Left ventricle myocardium superior (tissue), 1 donor: ENCODE measurements at regions not wholly inside any gene's neighbourhood (a gene's known extent, or its start where the extent isn't known, plus 50 kb on each side); places are given as distances from the start of the nearest gene placed in this dataset.
"Not testable (repeated sequence)": the region's sequence is repeated elsewhere in the genome, so short reads cannot be mapped to it uniquely, and the experiment has no call there.

Experiments
- ATAC-seq: fragments of 200-7000 bp; cut with Tn5 transposase; one replicate; pipeline ENCODE4 v1.9.1; 2020; ENCODE audit warnings: mild to moderate bottlenecking, moderate library complexity
- DNase-seq: peaks from one replicate; pipeline ENCODE4 v3.0.0-alpha.2; 2020
- intact Hi-C: fragments of 100-400 bp; cut with micrococcal nuclease; formaldehyde crosslinking; loops from one replicate; pipeline ENCODE4 v1.11.0; 2022
- donor health status: DM: no; HTN: yes; CAD: no; lungs with severe emphysema.

DNA sequence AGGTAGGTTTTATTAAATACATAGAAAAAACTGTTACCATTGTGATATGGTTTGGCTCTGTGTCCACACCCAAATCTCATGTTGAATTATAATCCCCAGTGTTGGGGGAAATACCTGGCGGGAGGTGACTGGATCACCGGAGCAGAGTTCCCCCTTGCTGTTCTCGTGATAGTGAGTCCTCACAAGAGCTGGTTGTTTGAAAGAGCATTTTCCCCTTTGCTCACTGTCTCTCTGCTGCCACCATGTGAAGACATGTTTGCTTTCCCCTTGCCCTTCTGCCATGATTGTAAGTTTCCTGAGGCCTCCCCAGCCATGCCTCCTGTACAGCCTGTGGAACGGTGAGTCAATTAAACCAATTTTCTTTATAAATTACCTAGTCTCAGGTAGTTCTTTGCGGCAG lies 352.7 kb upstream of the SLC39A10 start:
- no peak for ATAC-seq
- intact Hi-C loops: no loop called here

DNA sequence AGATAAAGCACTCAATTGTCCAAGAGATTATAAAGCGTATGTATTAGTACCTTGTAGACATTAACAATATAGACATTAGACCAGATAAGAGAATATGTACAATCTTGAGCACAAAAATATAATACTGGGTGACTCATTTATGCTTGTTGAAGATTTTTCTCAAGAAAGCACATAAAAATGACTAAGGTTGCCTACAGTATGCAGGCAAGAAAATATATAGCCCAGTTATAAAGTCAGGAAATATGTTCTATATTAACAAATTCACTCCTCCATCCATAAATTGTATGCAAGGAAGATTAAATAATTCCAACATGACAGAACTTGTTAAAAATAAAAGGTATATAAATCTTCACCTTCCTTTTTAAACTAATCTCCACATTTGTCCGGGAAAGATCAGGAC lies 356.4 kb upstream of the SLC39A10 start:
- ATAC-seq: no peak
- intact Hi-C loops: no loop called here
- DNase-seq: no peak

More for the DNA sequence above, 352.7 kb upstream of the SLC39A10 start:
- no peak for DNase-seq

DNA sequence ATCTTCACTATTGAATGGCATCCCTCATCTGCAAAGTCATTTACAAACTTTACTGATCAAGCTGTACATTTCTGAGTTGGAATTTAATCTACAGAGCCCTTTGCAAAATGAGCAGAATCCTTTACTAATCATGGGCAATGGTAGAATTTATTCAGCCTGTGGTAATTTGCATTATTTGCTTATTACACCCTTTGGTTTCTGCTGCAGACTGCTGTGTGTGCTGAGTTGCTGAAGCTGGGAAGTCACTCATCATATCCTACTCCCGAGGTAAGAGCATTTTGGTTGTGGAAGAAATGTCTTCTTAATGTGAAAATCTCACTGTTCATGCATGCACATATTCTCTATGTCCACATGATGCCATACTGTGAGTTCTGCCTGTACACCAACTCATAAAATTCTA lies 357.4 kb upstream of the SLC39A10 start:
- ATAC-seq (no peak), DNase-seq (no peak)
- intact Hi-C loops: no loop called here

DNA sequence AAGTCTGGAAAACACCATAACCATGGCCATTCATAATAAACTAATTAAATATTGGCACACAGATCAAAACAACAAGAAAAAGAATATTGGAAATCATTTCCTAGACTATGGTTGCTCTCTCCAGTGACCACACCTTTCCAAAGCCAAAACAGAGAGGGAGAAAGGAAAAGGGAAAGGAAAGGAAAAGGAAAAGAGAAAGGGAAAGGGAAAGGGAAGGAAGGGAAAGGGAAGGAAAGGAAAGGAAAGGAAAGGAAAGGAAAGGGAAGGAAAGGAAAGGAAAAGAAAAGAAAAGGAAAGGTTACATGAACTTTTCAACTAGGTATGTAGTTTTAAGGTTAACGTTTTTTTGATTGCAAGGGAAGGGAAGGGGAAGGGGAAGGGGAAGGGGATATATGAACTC lies 360.5 kb upstream of the SLC39A10 start:
- ATAC-seq (no peak), DNase-seq (no peak)
- intact Hi-C loops: no loop called here

DNA sequence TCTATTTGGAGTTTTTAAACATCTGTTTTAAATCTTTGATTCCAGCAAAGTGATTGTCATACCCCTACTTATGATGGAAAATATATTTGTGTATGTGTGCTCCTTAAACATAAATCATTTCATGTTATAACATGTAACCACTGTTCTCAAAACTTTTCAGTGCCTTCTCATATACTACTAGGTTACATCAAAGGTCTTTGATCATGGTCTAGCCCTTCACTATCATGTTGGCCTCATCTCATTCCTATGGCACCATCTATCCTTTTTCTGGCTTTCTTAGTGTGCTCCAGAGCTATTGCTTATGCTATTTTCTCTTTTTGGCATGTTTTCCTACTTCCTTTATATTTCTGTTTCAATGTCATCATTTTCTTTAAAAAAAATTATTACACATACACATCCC lies 367.9 kb upstream of the SLC39A10 start:
- intact Hi-C loops: no loop called here
- DNase-seq (no peak), ATAC-seq (no peak)

DNA sequence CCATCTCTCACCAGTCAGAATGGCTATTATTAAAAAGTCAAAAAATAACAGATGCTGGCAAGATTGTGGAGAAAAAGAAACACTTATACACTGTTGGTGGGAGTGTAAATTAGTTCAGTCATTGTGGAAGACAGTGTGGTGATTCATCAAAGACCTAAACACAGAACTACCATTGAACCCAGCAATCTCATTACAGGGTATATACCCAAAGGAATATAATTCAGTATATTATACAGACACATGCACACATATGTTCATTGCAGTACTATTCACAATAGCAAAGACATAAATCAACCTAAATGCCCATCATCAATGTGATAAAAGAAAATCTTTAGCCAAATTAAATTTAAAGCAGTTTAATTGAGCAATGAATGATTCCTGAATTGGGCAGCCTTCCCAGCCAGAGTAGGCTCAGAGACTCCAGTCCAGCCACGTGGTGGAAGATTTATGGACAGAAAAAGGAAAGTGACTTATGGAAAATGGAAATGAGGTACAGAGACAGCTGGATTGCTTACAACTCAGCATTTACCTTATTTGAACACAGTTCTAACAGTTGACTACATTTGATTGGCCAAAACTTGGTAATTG lies 377.1 kb upstream of the SLC39A10 start:
- ATAC-seq: no peak
- no peak for DNase-seq
- intact Hi-C loops: no loop called here

DNA sequence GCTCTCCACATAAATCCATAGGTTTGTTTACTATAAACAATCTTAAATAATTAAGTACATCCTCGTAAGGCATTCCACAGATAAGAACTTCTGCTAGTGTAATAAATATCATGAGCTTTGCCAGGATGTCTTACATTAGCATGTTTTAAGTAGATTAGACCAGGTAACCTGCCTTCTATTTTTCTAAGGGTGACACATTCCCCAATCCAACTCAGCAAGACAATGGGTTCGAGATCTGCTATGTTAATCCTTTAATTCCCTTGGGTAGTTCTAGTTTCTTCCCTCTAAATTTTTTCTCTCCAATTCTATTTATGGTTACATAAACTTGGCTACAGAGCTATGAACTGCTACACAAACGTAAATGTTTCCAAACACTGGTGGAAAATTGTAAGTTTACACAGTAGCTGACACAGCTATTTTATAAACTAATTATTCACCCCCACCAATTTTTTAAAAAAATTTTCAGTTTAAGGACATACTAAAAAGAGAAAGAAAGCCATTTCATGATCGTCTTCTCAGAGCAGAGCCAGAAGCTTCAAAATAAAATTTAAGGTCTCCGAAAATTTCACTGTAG lies 386.5 kb upstream of the SLC39A10 start:
- no peak for ATAC-seq
- intact Hi-C loops: no loop called here
- DNase-seq: no peak

DNA sequence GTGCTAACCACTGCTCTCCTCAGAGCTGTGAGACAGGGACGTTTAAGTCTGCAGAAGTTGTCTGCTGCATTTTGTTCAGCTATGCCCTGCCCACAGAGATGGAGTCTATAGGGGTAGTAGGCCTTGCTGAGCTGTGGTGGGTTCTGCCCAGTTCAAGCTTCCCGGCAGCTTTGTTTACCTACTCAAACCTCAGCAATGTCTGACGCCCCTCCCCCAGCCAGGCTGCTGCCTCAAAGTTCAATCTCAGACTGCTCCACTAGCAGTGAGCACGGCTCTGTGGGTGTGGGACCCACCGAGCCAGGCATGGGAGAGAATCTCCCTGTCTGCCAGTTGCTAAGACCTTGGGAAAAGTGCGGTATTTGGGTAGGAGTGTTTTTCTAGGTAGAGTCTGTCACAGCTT lies 387.8 kb upstream of the SLC39A10 start:
- intact Hi-C loops: no loop called here
- DNase-seq: no peak
- no peak for ATAC-seq

DNA sequence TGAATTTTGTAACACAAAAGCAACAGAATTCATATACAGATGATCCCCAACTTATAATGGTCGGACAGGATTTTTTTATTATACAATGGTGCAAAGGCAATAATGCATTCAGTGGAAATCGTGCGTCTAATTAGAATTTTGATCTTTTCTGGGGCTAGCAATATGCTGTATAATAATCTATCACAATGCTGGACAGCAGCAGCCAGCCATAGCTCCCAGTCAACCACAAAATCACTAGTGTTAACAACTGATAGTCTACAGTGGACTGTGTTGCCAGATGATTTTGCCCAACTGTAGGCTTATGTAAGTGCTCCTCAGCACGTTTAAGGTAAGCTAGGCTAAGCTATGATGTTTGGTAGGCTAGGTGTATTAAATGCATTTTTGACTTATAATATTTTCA lies 399.0 kb upstream of the SLC39A10 start:
- intact Hi-C loops: no loop called here
- no peak for ATAC-seq
- DNase-seq: no peak

DNA sequence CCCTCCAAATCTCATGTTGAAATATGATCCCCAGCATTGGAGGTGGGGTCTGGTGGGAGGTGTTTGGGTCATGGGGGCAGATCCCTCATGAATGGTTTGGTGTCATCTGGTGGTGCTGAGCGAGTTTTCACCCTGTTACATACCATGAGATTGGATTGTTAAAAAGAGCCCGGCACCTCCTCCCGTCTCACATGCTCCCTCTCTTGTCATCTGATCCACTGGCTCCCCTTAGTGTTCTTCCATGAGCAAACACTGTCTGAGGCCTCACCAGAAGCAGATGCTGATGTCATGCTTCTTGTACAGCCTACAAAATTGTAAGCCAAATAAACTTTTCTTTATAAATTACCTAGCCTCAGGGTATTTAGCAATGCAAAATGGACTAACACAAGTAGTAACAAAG lies 405.0 kb upstream of the SLC39A10 start:
- ATAC-seq (no peak), DNase-seq (no peak)
- intact Hi-C loops: no loop called here

DNA sequence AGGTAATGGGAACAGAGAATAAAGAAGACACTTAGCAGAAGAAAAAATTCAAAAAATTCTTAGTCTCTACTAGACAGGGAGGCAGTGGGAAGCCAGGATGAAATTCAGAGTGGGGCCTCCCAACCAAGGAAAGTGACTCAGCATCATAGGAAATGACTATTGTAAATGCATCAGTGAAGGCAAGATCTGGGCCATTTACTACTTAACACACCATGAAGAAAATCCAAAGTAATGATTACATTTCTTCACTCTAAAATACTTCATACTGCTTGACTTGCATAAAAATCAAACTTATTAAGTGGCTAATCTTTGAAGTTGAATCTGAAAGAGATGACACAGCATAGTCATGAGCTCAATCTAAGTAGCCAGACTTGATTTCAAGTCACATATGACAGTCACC lies 405.8 kb upstream of the SLC39A10 start:
- ATAC-seq: no peak
- DNase-seq: no peak
- intact Hi-C loops: no loop called here

DNA sequence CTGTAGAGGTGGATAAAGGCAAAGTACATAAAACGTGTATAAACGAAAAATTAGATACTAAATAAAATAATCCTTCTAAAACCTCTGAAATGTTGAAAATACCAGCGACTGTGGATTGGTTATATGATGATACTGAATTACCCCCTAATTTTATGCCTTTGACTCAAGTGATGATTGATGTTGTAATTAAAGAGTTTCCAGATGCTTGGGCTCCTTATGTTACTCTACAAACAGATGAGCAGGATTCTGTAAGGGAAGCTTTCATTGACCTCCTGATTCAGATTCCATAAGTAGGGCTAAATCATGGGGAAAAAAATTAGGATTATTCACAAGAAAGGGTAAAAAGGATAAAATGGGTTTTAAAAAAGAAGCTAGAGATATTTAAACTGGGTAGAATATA lies 418.2 kb upstream of the SLC39A10 start:
- DNase-seq (no peak), ATAC-seq (no peak)
- intact Hi-C loops: no loop called here

DNA sequence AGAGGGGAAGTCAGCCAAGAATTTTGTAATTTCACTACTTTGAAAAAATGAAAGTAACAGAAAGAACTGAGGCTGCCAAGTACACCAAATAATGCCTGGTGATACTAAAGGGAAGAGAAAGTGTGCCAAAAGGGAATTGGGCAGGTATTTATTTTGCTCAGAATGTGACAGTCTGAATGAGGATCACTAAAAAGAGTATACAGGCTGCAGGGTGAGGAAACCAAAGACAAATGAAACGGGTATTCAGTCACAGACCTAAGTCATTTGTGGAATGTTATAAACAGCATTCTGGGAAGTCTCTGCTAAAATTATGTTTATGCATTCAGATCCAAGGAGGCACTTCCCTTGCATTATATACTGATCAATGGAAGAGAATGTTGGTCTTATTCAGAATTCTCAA lies 418.6 kb upstream of the SLC39A10 start:
- DNase-seq: no peak
- ATAC-seq: no peak
- intact Hi-C loops: no loop called here

DNA sequence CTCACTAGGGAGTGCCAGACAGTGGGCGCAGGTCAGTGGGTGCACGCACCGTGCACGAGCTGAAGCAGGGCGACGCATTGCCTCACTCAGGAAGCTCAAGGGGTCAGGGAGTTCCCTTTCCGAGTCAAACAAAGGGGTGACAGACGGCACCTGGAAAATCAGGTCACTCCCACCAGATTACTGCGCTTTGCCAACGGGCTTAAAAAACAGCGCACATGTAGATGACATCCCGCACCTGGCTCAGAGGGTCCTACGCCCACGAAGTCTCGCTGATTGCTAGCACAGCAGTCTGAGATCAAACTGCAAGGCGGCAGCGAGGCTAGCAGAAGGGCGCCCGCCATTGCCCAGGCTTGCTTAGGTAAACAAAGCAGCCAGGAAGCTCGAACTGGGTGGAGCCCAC lies 428.5 kb upstream of the SLC39A10 start:
- DNase-seq, intact Hi-C loops, ATAC-seq: not testable (repeated sequence)

DNA sequence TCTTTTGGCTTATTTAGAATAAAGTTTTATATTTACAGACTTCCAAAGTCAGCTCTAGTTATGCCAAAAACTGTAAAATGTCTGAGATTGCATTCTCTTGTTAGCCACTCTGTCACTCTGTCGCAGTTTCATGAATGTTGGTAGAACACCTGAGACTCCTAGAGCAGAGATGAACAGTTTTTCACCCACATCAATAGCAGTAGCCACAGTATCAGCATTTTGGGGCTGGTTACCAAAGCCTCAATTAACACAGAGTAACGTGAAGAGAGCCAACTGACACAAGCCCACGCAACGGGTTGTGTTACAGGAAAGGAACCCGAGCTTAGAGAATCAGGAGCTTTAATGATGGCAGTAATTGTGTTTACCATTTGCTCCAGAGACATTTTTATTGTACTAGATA lies 443.0 kb upstream of the SLC39A10 start:
- intact Hi-C loops: no loop called here
- ATAC-seq (no peak), DNase-seq (no peak)

DNA sequence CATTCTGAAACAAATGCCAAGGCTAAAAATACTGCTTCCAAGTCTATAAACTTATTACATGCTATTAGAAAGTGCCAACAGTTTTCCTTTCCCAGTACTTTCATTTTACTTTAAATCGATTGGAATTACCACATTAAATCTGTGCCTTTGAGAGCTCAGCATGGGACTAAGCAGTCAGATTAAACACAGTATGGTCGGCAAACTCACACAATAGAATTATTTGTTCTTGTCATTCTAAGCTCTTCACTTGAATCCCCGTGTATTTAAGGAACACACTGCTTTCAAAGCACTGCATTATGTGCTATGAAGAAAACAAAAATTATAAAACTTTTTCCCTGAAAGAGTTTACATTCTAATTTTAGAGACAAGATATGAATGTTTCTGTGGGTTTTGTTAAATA lies 444.4 kb upstream of the SLC39A10 start:
- intact Hi-C loops: no loop called here
- DNase-seq (no peak), ATAC-seq (no peak)

DNA sequence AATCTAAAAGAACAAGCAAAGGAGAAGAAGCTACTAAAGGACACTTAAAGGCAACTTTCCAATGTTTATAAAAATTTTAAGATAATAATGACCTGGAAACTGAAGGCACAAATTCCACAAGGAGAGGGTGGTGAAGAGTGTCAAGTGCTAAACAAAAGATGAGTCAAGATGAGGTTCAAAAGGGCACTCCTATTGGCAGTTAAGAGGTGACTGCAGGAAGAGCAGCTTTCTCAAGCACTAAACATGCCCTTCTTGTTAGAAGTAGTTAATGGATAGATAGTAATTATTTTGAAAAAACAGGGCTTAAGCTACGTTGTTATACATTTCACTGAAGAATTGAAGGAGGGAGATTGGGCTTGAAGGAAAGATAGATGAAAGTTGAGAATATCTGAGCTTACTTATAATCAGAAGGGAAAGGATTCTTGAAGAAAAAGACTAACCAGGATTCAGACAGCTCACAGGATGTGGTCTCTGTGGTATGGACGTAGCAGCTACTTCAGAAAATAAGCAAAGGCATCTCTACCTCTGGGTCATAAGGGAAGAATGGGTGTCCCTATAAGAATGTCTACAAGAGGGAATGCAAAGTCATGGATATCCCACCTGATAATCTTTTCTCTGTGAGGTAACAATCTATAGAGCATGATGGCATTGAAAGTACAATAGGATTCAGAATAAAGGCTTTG lies 454.7 kb upstream of the SLC39A10 start:
- intact Hi-C loops: no loop called here
- DNase-seq: no peak
- no peak for ATAC-seq

DNA sequence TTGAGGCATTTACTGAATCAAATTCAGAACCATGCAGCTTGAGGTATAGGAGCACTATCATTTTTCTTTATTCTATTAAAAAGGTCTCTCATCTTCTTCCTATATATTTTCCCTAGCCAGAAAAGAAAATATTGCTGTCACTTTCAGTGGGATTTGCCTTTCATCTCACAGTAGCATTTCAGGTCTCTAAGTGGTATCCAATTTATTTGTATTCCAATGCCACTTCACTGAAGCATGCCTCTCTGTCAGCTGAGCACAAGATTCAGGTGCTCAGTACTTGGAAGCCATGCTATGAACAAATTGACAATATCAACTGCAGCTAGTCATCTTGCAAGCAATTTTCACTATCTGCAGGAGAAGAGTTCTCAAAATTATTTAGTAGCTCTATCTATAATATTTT lies 457.2 kb upstream of the SLC39A10 start:
- intact Hi-C loops: no loop called here
- DNase-seq (no peak), ATAC-seq (no peak)

DNA sequence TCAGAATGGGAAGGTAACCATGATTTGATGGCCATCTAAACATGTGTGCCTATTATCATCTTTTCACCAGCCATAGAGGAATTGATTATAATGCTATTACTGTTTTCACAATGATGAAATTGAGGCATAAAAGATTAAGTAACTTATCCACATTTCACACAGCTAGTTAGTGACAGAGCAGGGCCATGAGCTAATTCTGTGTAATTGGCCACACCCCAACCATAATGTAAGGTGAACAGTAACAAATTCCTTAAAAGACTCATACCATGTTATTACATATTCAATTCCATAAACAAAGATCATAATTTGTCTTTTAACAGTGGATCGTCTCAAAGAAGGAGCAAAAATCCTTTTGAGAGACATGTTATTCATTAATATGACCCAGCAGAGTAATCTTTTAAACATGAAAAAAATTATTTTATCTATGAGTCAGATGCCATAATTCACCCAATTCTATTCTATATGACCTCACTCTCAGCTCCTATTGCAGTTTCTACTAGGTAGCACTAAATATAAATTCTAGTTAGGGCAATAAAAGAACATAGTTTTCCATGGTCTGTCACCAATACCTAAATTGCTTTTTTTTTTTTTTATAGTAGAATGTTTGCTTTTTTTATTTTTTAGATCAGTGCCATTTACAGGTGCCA lies 475.8 kb upstream of the SLC39A10 start:
- ATAC-seq: no peak
- intact Hi-C loops: no loop called here
- no peak for DNase-seq

DNA sequence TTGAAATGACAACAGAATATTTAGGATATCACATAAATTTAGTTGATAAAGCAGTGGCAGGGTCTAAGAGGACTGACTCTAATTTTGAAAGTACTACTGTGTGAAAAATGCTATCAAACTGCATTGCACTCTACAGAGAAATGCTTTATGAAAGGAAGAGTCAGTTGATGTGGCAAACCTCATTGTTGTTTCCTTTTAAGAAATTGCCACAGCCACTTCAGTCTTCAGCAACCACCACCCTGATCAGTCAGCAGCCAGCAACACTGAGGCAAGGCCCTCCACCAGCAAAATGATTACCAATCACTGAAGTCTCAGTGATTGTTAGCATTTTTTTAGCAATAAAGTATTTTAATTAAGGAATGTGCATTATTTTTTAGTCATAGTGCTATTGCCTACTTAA lies 488.7 kb upstream of the SLC39A10 start:
- ATAC-seq: no peak
- no peak for DNase-seq
- intact Hi-C loops: no loop called here

DNA sequence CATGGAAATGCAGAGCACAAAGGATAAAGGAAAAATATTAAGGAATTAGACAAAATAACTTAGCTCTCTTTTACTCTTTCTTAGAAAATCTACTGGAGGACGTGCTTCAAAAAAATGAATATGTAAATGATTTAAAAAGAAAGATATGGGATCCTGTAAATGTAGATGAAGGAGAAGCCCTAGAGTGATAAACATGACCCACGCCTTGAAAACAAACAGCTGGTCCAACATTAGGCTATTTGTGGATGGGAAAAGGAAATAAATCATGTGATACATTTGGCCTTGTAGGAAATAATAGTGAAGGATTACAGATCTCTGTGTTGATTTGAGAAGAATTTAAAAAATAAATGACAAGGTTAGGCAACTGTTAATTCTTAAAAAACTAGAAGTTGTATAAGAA lies 492.1 kb upstream of the SLC39A10 start:
- DNase-seq: no peak
- ATAC-seq: no peak
- intact Hi-C loops: no loop called here
